NB4 (cell line): ENCODE measurements at regions not wholly inside any gene's neighbourhood (a gene's known extent, or its start where the extent isn't known, plus 50 kb on each side); places are given as distances from the start of the nearest gene placed in this dataset.

Experiments
- CTCF ChIP-seq: IDR thresholded peaks from one replicate; pipeline ENCODE4 v1.5.1; 2012; ENCODE audit warnings: low read depth, low read length
- MAX ChIP-seq: IDR thresholded peaks from 2 replicates; pipeline ENCODE4 v1.6.1; 2011; ENCODE audit warnings: low read depth, low read length
- POLR2A ChIP-seq: IDR thresholded peaks from 2 replicates; pipeline ENCODE4 v1.6.1; 2011; ENCODE audit warnings: mild to moderate bottlenecking; ENCODE audit not compliant: insufficient read length; ENCODE audit errors: extremely low read depth

GRCh38 chr16:13492046-13492445 is 427.9 kb upstream of the ERCC4 start:
- no peak for TF ChIP-seq CTCF
- TF ChIP-seq POLR2A, result no peak
- TF ChIP-seq MAX, result no peak
